ENCODE measurements at regions not wholly inside any gene's neighbourhood (a gene's known extent, or its start where the extent isn't known, plus 50 kb on each side); places are given as distances from the start of the nearest gene placed in this dataset.
"Not testable (repeated sequence)": the region's sequence is repeated elsewhere in the genome, so short reads cannot be mapped to it uniquely, and the experiment has no call there.

DNA sequence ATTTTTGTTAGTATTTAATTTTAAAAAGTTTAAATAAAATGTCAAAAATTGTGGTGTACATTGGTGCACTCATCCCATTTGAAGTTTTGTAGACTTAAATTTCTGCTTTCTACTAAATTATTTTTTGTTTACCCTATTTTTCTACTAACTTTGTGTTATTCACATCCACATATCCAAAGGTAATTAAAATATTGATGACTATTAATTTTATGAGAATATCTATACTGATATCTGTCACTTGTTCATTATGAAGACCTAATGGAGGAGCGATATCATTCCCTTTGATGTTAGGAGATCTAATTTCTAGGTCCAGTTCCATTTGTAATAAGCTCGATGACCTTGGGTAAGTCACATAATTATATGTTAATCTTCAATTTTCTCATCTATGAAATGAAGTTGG, 325.7 kb upstream of the STXBP6 start:
- Histone ChIP-seq H3K4me3 (no peak overlapping the region), H3K9me3 (no peaks in the 10 kb centered on the region), H3K4me1 (no peaks in the 10 kb centered on the region), H3K27ac (no peak overlapping the region), H3K36me3 (no peaks in the 10 kb centered on the region), H3K27me3 (no peaks in the 10 kb centered on the region)
- DNase-seq (ENCODE audit: low spot score in 2 of 2) = no peak
- TF ChIP-seq POLR2AphosphoS5 (IDR thresholded peaks at IDR 0.05) = no peak
- intact Hi-C loops (cut with DNase I; ENCODE audit: low total_unique reads) = no loop called here

GRCh38 chr14:25371068-25371467, 321.1 kb upstream of the STXBP6 start:
- Histone ChIP-seq H3K4me1 (no peaks in the 10 kb centered on the region), H3K27me3 (no peaks in the 10 kb centered on the region), H3K27ac (peak overlapping the region in 1 of 2 donors; percentile 52), H3K36me3 (no peaks in the 10 kb centered on the region), H3K9me3 (no peaks in the 10 kb centered on the region), H3K4me3 (no peak overlapping the region)
- TF ChIP-seq POLR2A (IDR thresholded peaks at IDR 0.05) (no peak), POLR2AphosphoS5 (IDR thresholded peaks at IDR 0.05) (no peak)
- TF ChIP-seq, protein P1, sequence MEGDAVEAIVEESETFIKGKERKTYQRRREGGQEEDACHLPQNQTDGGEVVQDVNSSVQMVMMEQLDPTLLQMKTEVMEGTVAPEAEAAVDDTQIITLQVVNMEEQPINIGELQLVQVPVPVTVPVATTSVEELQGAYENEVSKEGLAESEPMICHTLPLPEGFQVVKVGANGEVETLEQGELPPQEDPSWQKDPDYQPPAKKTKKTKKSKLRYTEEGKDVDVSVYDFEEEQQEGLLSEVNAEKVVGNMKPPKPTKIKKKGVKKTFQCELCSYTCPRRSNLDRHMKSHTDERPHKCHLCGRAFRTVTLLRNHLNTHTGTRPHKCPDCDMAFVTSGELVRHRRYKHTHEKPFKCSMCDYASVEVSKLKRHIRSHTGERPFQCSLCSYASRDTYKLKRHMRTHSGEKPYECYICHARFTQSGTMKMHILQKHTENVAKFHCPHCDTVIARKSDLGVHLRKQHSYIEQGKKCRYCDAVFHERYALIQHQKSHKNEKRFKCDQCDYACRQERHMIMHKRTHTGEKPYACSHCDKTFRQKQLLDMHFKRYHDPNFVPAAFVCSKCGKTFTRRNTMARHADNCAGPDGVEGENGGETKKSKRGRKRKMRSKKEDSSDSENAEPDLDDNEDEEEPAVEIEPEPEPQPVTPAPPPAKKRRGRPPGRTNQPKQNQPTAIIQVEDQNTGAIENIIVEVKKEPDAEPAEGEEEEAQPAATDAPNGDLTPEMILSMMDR (IDR thresholded peaks at IDR 0.05) = no peak
- DNase-seq (ENCODE audit: low spot score in 2 of 2) = no peak
- intact Hi-C loops (cut with DNase I; ENCODE audit: low total_unique reads) = no loop called here

GRCh38 chr14:25370057-25370456, 320.1 kb upstream of the STXBP6 start:
- peak overlapping the region in 1 of 2 donors; percentile 52 for H3K27ac ChIP-seq
- intact Hi-C loops (cut with DNase I; ENCODE audit: low total_unique reads); H3K36me3 ChIP-seq; H3K4me3 ChIP-seq; H3K4me1 ChIP-seq; H3K9me3 ChIP-seq; H3K27me3 ChIP-seq; DNase-seq (ENCODE audit: low spot score in 2 of 2): not testable (repeated sequence)

- no peak for DNase-seq (ENCODE audit: low spot score in 2 of 2)
- Histone ChIP-seq H3K4me1 (no peaks in the 10 kb centered on the region), H3K27me3 (no peaks in the 10 kb centered on the region), H3K9me3 (no peaks in the 10 kb centered on the region), H3K4me3 (no peak overlapping the region), H3K36me3 (no peaks in the 10 kb centered on the region), H3K27ac (no peak overlapping the region)
- intact Hi-C loops (cut with DNase I; ENCODE audit: low total_unique reads) = no loop called here
- TF ChIP-seq POLR2AphosphoS5 (IDR thresholded peaks at IDR 0.05) = no peak
- TF ChIP-seq, protein P1 (IDR thresholded peaks at IDR 0.05) = no peak
- no peak for TF ChIP-seq POLR2A (IDR thresholded peaks at IDR 0.05)
Measured at GRCh38 chr14:25358330-25358729, 308.4 kb upstream of the STXBP6 start.

GRCh38 chr14:25351269-25351668, 301.3 kb upstream of the STXBP6 start:
- Histone ChIP-seq H3K4me1 (no peaks in the 10 kb centered on the region), H3K9me3 (no peaks in the 10 kb centered on the region), H3K4me3 (no peak overlapping the region), H3K36me3 (no peaks in the 10 kb centered on the region), H3K27me3 (no peaks in the 10 kb centered on the region), H3K27ac (no peak overlapping the region)
- no peak for DNase-seq (ENCODE audit: low spot score in 2 of 2)
- intact Hi-C loops (cut with DNase I; ENCODE audit: low total_unique reads) = no loop called here
- no peak for TF ChIP-seq POLR2AphosphoS5 (IDR thresholded peaks at IDR 0.05)
- no peak for TF ChIP-seq POLR2A (IDR thresholded peaks at IDR 0.05)
- TF ChIP-seq, protein P1 (IDR thresholded peaks at IDR 0.05) = no peak

- intact Hi-C loops (cut with DNase I; ENCODE audit: low total_unique reads) = no loop called here
- Histone ChIP-seq H3K4me1 (no peaks in the 10 kb centered on the region), H3K9me3 (no peaks in the 10 kb centered on the region), H3K27ac (no peak overlapping the region), H3K36me3 (no peaks in the 10 kb centered on the region), H3K27me3 (no peaks in the 10 kb centered on the region), H3K4me3 (no peak overlapping the region)
- no peak for TF ChIP-seq POLR2AphosphoS5 (IDR thresholded peaks at IDR 0.05)
- TF ChIP-seq POLR2A (IDR thresholded peaks at IDR 0.05) = no peak
- TF ChIP-seq, protein P1 (IDR thresholded peaks at IDR 0.05) = no peak
- no peak for DNase-seq (ENCODE audit: low spot score in 2 of 2)
Measured at GRCh38 chr14:25350802-25351201, 300.9 kb upstream of the STXBP6 start.

Measured in breast epithelium (tissue), 4 donors.